Stimulated activated CD4-positive, alpha-beta T cell treated with anti-CD3 and anti-CD28 coated beads, Interleukin-12 subunit alpha, Interleukin-12 subunit beta, amount 100 ng/mL, for 48 hours (primary cell): ENCODE measurements at regions not wholly inside any gene's neighbourhood (a gene's known extent, or its start where the extent isn't known, plus 50 kb on each side); places are given as distances from the start of the nearest gene placed in this dataset.

Experiments
- DNase-seq, 3 donors: peaks; one replicate each; pipeline ENCODE4 v3.0.0-alpha.2; 2020; ENCODE audit warnings: low read depth in 2 of 3, low spot score in 1 of 3

DNA sequence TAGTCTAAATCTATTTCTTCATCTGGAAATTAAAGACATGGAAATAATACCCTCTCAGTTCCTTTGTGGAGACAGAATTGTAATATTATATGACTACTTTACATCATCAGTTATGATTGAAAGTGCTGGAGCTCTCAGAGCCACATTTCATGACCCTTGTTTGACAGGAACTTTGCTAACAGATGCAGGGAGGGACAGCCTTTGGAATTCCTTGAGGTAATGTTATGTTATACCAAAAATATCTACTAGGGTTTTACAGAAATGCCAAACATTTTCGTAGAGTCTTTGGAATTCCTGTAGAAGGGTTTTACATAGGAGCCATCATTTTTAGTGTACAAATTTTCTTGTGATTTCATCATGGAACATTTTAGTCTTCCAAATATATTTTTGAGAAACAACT lies 57.4 kb upstream of the ADAMTS5 start:
- no peak for DNase-seq

GRCh38 chr21:27023186-27023585 lies 56.3 kb upstream of the ADAMTS5 start:
- no peak for DNase-seq

DNA sequence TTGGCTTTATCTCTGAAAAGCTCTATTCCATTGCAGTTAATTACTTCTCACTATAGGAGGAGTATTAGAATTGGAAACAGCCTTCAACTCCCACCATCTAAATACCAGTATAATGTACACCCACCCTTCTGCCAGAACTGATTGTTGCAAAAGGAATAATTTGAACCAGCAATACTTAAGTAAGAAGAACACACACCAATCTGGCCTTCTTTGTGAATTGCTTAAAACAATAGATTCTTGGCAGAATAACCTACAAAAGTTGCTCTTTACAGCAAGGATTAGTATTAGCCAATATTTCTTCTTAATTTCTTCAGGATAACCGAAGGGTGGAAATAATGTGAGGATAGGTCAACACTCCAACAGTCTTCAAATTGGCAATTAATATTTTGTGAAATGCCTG lies 54.9 kb upstream of the ADAMTS5 start:
- DNase-seq = no peak

- DNase-seq = no peak
Measured at GRCh38 chr21:27021046-27021445, 54.2 kb upstream of the ADAMTS5 start.

GRCh38 chr21:27017246-27017645 lies 50.4 kb upstream of the ADAMTS5 start:
- DNase-seq = no peak
